HL-60 (cell line): ENCODE measurements at regions not wholly inside any gene's neighbourhood (a gene's known extent, or its start where the extent isn't known, plus 50 kb on each side); places are given as distances from the start of the nearest gene placed in this dataset.

Source experiments
- DNase-seq, 2 experiments: peaks; one replicate each; pipeline ENCODE4 v3.0.0-alpha.2; 2010 to 2020; ENCODE audit warnings: low read depth in 1 of 2, low spot score in 1 of 2
- H3K27ac ChIP-seq: fragments of 250-450 bp; sonication (Bioruptor Pico); replicated peaks from 2 replicates; pipeline ENCODE4 v1.5.1; 2020; ENCODE audit warnings: mild to moderate bottlenecking, moderate library complexity
- H3K27me3 ChIP-seq: fragments of 250-450 bp; sonication (Bioruptor Pico); 2 replicates; pipeline ENCODE4 v1.5.1; 2021; ENCODE audit warnings: mild to moderate bottlenecking, moderate library complexity; ENCODE audit not compliant: insufficient read depth, poor library complexity, severe bottlenecking
- H3K4me3 ChIP-seq: replicated peaks from 2 replicates; pipeline ENCODE4 v1.5.1; 2011; ENCODE audit warnings: mild to moderate bottlenecking, control low read depth, low read length; ENCODE audit not compliant: insufficient read depth
- GABPA ChIP-seq: IDR thresholded peaks from 2 replicates; pipeline ENCODE4 v1.6.1; 2012; ENCODE audit warnings: low read depth
- POLR2AphosphoS5 ChIP-seq: IDR thresholded peaks from 2 replicates; pipeline ENCODE4 v1.6.1; 2012; ENCODE audit warnings: low read depth
- SPI1 ChIP-seq: IDR thresholded peaks from 2 replicates; pipeline ENCODE4 v1.6.1; 2012; ENCODE audit warnings: low read depth, mild to moderate bottlenecking, borderline replicate concordance
- TF ChIP-seq, protein P1 (sequence below): IDR thresholded peaks from 2 replicates; pipeline ENCODE4 v1.6.1; 2012; ENCODE audit warnings: low read depth; ENCODE audit not compliant: insufficient replicate concordance
- TF ChIP-seq, protein P2 (sequence below): IDR thresholded peaks from one replicate; pipeline ENCODE4 v1.5.1; 2011; ENCODE audit warnings: low read length, control low read depth, inconsistent platforms; ENCODE audit not compliant: insufficient read depth

DNA sequence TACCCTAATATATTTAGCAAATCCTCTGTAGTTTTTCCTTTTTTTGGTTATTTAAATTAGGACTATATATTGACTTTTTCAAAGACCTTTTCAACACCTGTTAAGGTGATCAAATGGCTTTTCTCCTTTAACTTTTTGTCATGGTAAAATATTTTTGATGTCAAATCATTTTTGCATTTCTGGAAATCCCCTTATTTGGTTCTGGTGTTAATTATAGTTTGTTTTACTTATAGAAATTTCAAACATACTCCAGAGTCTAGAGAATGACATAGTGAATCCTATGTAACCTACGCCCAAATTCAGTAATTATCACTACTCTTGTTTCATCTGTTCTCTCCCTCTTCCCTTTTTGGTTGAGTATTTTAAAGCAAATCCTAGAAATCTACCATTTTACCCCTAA, 121.3 kb upstream of the TBL1XR1 start:
- Histone ChIP-seq H3K27me3 (no peaks in the 10 kb centered on the region), H3K4me3 (no peak overlapping the region), H3K27ac (no peak overlapping the region)
- no peak for TF ChIP-seq SPI1
- TF ChIP-seq GABPA = no peak
- TF ChIP-seq POLR2AphosphoS5 = no peak
- TF ChIP-seq, protein P1, sequence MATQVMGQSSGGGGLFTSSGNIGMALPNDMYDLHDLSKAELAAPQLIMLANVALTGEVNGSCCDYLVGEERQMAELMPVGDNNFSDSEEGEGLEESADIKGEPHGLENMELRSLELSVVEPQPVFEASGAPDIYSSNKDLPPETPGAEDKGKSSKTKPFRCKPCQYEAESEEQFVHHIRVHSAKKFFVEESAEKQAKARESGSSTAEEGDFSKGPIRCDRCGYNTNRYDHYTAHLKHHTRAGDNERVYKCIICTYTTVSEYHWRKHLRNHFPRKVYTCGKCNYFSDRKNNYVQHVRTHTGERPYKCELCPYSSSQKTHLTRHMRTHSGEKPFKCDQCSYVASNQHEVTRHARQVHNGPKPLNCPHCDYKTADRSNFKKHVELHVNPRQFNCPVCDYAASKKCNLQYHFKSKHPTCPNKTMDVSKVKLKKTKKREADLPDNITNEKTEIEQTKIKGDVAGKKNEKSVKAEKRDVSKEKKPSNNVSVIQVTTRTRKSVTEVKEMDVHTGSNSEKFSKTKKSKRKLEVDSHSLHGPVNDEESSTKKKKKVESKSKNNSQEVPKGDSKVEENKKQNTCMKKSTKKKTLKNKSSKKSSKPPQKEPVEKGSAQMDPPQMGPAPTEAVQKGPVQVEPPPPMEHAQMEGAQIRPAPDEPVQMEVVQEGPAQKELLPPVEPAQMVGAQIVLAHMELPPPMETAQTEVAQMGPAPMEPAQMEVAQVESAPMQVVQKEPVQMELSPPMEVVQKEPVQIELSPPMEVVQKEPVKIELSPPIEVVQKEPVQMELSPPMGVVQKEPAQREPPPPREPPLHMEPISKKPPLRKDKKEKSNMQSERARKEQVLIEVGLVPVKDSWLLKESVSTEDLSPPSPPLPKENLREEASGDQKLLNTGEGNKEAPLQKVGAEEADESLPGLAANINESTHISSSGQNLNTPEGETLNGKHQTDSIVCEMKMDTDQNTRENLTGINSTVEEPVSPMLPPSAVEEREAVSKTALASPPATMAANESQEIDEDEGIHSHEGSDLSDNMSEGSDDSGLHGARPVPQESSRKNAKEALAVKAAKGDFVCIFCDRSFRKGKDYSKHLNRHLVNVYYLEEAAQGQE = no peak
- TF ChIP-seq, protein P2, sequence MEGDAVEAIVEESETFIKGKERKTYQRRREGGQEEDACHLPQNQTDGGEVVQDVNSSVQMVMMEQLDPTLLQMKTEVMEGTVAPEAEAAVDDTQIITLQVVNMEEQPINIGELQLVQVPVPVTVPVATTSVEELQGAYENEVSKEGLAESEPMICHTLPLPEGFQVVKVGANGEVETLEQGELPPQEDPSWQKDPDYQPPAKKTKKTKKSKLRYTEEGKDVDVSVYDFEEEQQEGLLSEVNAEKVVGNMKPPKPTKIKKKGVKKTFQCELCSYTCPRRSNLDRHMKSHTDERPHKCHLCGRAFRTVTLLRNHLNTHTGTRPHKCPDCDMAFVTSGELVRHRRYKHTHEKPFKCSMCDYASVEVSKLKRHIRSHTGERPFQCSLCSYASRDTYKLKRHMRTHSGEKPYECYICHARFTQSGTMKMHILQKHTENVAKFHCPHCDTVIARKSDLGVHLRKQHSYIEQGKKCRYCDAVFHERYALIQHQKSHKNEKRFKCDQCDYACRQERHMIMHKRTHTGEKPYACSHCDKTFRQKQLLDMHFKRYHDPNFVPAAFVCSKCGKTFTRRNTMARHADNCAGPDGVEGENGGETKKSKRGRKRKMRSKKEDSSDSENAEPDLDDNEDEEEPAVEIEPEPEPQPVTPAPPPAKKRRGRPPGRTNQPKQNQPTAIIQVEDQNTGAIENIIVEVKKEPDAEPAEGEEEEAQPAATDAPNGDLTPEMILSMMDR = no peak
- no peak for DNase-seq

- H3K27ac ChIP-seq = no peak overlapping the region
- H3K27me3 ChIP-seq = no peaks in the 10 kb centered on the region
- TF ChIP-seq, protein P2 = no peak
- TF ChIP-seq SPI1 = no peak
- no peak for TF ChIP-seq GABPA
- no peak for DNase-seq
- H3K4me3 ChIP-seq = no peak overlapping the region
Observed at GRCh38 chr3:177320765-177321247, 123.5 kb upstream of the TBL1XR1 start.

GRCh38 chr3:177321819-177322218, 124.5 kb upstream of the TBL1XR1 start:
- H3K4me3 ChIP-seq = no peak overlapping the region
- no peak for DNase-seq
- TF ChIP-seq, protein P1 = no peak
- TF ChIP-seq SPI1 = no peak
- TF ChIP-seq, protein P2 = no peak
- no peak for TF ChIP-seq POLR2AphosphoS5
- H3K27me3 ChIP-seq = no peaks in the 10 kb centered on the region
- H3K27ac ChIP-seq = no peak overlapping the region

DNA sequence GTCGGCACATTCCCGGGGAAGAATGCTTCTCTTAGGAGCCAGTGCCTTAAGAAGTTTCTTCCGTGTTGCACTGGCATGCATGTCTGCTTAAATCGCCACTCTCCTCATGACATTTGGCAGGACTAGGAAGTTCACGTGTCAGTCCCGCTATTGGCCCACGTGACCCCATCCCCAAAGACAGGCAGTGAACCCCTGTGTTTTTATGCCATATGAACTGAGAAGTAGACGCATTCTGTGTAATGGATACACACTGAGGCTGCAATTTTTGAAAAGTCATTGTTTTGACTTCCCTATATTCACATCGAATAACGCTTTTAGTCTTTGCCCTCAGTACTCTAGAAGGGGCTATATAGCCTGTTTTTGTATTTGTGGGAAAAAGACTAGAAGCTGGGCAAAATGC, 125.6 kb upstream of the TBL1XR1 start:
- Histone ChIP-seq H3K27me3 (no peaks in the 10 kb centered on the region), H3K4me3 (no peak overlapping the region), H3K27ac (no peak overlapping the region)
- DNase-seq = no peak
- TF ChIP-seq, protein P1 = no peak
